Adrenal gland (tissue), 5 donors: ENCODE measurements at regions not wholly inside any gene's neighbourhood (a gene's known extent, or its start where the extent isn't known, plus 50 kb on each side); places are given as distances from the start of the nearest gene placed in this dataset.

Source experiments
- POLR2A ChIP-seq, 2 donors: fragments of 450-650 bp; IDR thresholded peaks; one replicate each; pipeline ENCODE4 v1.6.1; 2017; ENCODE audit warnings: antibody characterized with exemption in 2 of 2, mild to moderate bottlenecking in 2 of 2, moderate library complexity in 1 of 2
- TF ChIP-seq, protein P1 (sequence below), 6 experiments: fragments of 450-650 bp in 4 of 6; fragments of 200-600 bp in 2 of 6; sonication (generic) in 1 of 6; IDR thresholded peaks; 1 replicate in 5 of 6; 2 replicates in 1 of 6; pipeline versions ENCODE4 v1.5.1 to v1.8.0; 2016 to 2021; ENCODE audit warnings: antibody characterized with exemption in 6 of 6, mild to moderate bottlenecking in 2 of 6, moderate library complexity in 1 of 6
- donor health status: DM: no; HTN: no; CAD: no.

DNA sequence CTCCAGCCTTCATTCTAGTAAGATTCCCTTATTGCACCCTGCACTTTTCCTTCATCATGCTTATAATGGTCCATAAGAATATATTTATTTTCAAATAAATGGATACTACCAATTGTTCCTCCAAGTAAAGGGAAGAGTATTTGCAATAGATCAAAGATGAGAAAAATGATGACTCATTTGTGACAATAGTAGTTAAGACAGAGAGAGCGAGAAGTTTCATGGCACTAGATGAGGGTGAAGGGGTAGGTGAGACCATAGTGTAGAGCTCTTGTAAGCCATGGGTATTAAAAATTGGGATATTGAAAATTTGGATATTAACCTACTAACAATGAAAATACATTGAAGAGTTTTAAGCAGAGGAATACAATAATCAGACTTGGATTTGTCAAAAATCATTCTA lies 404.6 kb downstream of the EFNA5 start:
- TF ChIP-seq POLR2A (IDR thresholded peaks at IDR 0.05), result no peak
- TF ChIP-seq, protein P1, sequence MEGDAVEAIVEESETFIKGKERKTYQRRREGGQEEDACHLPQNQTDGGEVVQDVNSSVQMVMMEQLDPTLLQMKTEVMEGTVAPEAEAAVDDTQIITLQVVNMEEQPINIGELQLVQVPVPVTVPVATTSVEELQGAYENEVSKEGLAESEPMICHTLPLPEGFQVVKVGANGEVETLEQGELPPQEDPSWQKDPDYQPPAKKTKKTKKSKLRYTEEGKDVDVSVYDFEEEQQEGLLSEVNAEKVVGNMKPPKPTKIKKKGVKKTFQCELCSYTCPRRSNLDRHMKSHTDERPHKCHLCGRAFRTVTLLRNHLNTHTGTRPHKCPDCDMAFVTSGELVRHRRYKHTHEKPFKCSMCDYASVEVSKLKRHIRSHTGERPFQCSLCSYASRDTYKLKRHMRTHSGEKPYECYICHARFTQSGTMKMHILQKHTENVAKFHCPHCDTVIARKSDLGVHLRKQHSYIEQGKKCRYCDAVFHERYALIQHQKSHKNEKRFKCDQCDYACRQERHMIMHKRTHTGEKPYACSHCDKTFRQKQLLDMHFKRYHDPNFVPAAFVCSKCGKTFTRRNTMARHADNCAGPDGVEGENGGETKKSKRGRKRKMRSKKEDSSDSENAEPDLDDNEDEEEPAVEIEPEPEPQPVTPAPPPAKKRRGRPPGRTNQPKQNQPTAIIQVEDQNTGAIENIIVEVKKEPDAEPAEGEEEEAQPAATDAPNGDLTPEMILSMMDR (IDR thresholded peaks at IDR 0.05), result no peak
